ENCODE measurements at regions not wholly inside any gene's neighbourhood (a gene's known extent, or its start where the extent isn't known, plus 50 kb on each side); places are given as distances from the start of the nearest gene placed in this dataset.
A peak's percentile ranks its signal among the peaks of the same experiment; 100 is the strongest.

- FAIRE-seq (no peak), DNase-seq (ENCODE audit: low read depth) (no peak)
- H3K27me3 ChIP-seq (ENCODE audit: control insufficient read depth, insufficient read depth, low read length): no peaks in the 10 kb centered on the region
- TF ChIP-seq, protein P1, sequence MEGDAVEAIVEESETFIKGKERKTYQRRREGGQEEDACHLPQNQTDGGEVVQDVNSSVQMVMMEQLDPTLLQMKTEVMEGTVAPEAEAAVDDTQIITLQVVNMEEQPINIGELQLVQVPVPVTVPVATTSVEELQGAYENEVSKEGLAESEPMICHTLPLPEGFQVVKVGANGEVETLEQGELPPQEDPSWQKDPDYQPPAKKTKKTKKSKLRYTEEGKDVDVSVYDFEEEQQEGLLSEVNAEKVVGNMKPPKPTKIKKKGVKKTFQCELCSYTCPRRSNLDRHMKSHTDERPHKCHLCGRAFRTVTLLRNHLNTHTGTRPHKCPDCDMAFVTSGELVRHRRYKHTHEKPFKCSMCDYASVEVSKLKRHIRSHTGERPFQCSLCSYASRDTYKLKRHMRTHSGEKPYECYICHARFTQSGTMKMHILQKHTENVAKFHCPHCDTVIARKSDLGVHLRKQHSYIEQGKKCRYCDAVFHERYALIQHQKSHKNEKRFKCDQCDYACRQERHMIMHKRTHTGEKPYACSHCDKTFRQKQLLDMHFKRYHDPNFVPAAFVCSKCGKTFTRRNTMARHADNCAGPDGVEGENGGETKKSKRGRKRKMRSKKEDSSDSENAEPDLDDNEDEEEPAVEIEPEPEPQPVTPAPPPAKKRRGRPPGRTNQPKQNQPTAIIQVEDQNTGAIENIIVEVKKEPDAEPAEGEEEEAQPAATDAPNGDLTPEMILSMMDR (IDR thresholded peaks at IDR 0.05; ENCODE audit: insufficient read depth, low read length, severe bottlenecking): no peak
- no peak overlapping the region for H3K4me3 ChIP-seq (ENCODE audit: low read depth, low read length)
- no peaks in the 10 kb centered on the region for H3K36me3 ChIP-seq (ENCODE audit: control insufficient read depth, insufficient read depth, low read length)
Measured at GRCh38 chr6:97863697-97864096, 580.7 kb upstream of the MMS22L start.

GRCh38 chr6:97864366-97864765, 581.4 kb upstream of the MMS22L start:
- DNase-seq (ENCODE audit: low read depth) (no peak), FAIRE-seq (no peak)

GRCh38 chr6:97864826-97865225, 581.8 kb upstream of the MMS22L start:
- no peak for FAIRE-seq
- no peaks in the 10 kb centered on the region for H3K36me3 ChIP-seq (ENCODE audit: control insufficient read depth, insufficient read depth, low read length)
- no peak overlapping the region for H3K4me3 ChIP-seq (ENCODE audit: low read depth, low read length)
- peak; percentile 35 for DNase-seq (ENCODE audit: low read depth)
- no peaks in the 10 kb centered on the region for H3K27me3 ChIP-seq (ENCODE audit: control insufficient read depth, insufficient read depth, low read length)
- TF ChIP-seq, protein P1 (IDR thresholded peaks at IDR 0.05; ENCODE audit: insufficient read depth, low read length, severe bottlenecking): no peak

More at GRCh38 chr6:97864366-97864765, 581.4 kb upstream of the MMS22L start:
- Histone ChIP-seq H3K27me3 (ENCODE audit: control insufficient read depth, insufficient read depth, low read length) (no peaks in the 10 kb centered on the region), H3K36me3 (ENCODE audit: control insufficient read depth, insufficient read depth, low read length) (no peaks in the 10 kb centered on the region), H3K4me3 (ENCODE audit: low read depth, low read length) (no peak overlapping the region)
- TF ChIP-seq, protein P1 (IDR thresholded peaks at IDR 0.05; ENCODE audit: insufficient read depth, low read length, severe bottlenecking): no peak

GRCh38 chr6:97865612-97866011, 582.6 kb upstream of the MMS22L start:
- TF ChIP-seq, protein P1 (IDR thresholded peaks at IDR 0.05; ENCODE audit: insufficient read depth, low read length, severe bottlenecking): no peak
- Histone ChIP-seq H3K36me3 (ENCODE audit: control insufficient read depth, insufficient read depth, low read length) (no peaks in the 10 kb centered on the region), H3K27me3 (ENCODE audit: control insufficient read depth, insufficient read depth, low read length) (no peaks in the 10 kb centered on the region), H3K4me3 (ENCODE audit: low read depth, low read length) (no peak overlapping the region)
- FAIRE-seq (no peak), DNase-seq (ENCODE audit: low read depth) (peak; percentile 61)

DNA sequence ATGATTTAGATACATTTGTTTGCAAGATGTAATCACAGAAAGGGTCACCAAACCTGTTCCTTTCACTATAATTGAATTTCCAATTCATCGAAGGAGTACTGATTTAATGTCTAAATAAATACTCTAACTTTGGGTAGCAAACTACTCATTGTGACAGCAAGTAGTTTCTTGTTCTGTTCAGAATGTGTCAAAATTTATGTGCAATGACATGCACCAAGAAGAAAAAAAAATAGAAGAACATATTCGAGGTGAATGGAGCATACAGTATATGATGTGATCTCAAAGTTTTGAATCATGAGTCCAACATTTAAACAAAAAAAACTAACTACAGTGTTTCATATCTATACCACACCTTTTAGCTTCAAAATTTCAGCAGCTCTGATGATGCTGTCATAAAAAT, 583.6 kb upstream of the MMS22L start:
- no peaks in the 10 kb centered on the region for H3K27me3 ChIP-seq (ENCODE audit: control insufficient read depth, insufficient read depth, low read length)
- no peak overlapping the region for H3K4me3 ChIP-seq (ENCODE audit: low read depth, low read length)
- TF ChIP-seq, protein P1 (IDR thresholded peaks at IDR 0.05; ENCODE audit: insufficient read depth, low read length, severe bottlenecking): no peak
- peak; percentile 84 for DNase-seq (ENCODE audit: low read depth)
- no peak for FAIRE-seq
- H3K36me3 ChIP-seq (ENCODE audit: control insufficient read depth, insufficient read depth, low read length): no peaks in the 10 kb centered on the region

DNA sequence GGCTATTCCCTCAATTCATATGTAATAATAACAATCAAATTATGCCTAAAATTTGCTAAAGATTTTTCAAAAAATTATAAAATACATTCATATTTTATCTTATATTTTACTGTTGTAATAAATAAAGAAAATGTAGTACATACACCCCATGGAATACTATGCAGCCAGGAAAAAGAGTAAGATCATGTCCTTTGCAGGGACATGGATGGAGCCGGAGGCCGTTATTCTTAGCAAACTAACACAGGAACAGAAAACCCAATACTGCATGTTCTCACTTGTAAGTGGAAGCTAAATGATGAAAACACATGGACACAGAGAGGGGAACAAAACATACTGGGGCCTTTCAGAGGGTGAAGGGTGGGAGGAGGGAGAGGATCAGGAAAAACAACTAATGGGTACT, 584.2 kb upstream of the MMS22L start:
- no peak for DNase-seq (ENCODE audit: low read depth)
- Histone ChIP-seq H3K4me3 (ENCODE audit: low read depth, low read length) (no peak overlapping the region), H3K27me3 (ENCODE audit: control insufficient read depth, insufficient read depth, low read length) (no peaks in the 10 kb centered on the region), H3K36me3 (ENCODE audit: control insufficient read depth, insufficient read depth, low read length) (no peaks in the 10 kb centered on the region)
- TF ChIP-seq, protein P1 (IDR thresholded peaks at IDR 0.05; ENCODE audit: insufficient read depth, low read length, severe bottlenecking): no peak
- FAIRE-seq: no peak

All from bronchial epithelial cell (primary cell).